ENCODE measurements at regions not wholly inside any gene's neighbourhood (a gene's known extent, or its start where the extent isn't known, plus 50 kb on each side); places are given as distances from the start of the nearest gene placed in this dataset.

DNA sequence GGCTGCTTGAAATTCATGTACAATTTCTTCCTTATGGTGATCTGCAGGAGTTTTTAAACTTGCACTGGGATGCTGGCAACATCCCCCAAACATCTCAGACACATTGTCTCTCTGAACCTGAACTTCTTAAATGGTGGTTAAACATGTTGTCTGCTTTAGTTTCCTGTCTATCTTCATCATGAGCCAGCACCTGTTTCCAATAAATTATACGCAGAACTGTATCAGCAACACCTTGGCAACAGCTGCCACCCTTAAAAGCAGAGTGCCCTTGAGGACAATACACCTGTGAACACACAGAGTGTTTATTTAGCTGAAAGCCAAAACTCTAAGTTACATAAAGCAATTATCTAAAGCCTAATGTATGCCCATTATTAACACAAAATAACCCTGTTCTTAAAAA, 242.9 kb downstream of the WNT5A start:
- DNase-seq (ENCODE audit: low read depth in 2 of 2): no peak

DNA sequence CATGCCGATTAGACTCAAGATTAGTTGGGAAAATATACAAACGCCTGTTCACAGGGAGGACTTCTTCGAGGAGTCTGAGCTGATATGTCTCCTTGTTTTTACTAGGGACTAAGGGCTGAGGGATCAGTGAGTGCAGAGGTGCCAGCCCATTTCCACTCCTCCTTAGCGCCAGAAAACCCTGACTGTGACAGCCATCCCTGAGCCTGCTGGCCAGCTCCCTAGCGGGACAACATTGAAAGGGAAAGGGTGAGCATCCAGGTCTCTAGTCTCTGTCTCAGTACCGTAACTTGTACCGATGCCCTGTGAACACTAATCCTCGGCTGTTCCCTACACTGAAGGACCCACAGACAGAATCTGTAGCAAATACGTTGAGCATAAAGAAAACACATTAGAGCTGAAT, 243.4 kb downstream of the WNT5A start:
- DNase-seq (ENCODE audit: low read depth in 2 of 2): no peak

- no peak for DNase-seq (ENCODE audit: low read depth in 2 of 2)
These were observed 244.2 kb downstream of the WNT5A start for GRCh38 chr3:55242921-55243320.

DNA sequence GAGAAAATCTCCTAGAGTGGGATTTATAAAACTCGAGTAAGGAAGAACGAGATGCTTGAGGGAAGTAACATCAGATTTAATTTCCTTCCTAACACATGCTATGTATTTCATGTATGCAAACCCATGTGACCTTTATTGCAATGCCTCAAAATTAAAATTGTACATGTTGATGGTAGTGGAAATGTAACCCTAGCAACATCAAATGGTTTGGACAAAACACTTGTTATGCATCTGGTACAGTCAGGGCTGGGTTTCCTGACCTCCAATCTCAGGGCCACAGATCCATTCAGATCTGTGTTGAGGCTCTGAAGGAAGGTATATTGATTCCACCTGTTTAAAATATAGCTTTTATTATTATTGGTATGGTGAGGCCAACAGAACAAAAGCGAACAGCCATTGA, 246.0 kb downstream of the WNT5A start:
- DNase-seq (ENCODE audit: low read depth in 2 of 2): no peak

DNA sequence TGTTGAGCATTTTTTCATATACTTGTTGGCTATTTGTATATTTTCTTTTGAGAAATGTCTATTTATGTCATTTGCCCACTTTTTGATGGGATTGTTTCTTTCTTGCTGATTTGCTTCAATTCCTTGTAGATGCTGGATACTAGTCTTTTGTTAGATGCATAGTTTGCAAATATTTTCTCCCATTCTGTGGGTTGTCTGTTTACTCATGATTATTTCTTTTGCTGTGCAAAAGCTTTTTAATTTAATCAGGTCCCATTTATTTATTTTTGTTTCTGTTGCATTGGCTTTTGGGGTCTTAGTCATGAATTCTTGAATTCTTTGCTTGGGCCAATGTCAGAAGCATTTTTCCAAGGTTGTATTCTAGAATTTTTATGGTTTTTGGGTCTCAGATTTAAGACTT, 251.7 kb downstream of the WNT5A start:
- DNase-seq (ENCODE audit: low read depth in 2 of 2): no peak

DNA sequence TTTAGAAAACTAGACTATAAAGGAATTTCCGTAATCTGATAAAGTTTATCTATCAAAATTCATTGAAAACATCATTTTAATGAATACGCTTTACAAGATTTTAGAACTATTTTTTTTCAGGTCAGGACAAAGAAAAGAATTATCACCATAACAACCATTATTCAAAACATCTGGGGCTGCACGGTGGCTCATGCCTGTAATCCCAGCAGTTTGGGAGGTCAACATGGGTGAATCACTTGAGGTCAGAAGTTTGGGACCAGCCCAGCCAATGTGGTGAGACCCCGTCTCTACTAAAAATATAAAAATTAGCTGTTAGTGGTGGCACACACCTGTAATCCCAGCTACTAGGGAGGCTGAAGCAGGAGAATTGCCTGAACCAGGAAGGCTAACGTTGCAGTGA, 260.4 kb downstream of the WNT5A start:
- DNase-seq (ENCODE audit: low read depth in 2 of 2): no peak

GRCh38 chr3:55218577-55218976, 268.5 kb downstream of the WNT5A start:
- DNase-seq (ENCODE audit: low read depth in 2 of 2): no peak

DNA sequence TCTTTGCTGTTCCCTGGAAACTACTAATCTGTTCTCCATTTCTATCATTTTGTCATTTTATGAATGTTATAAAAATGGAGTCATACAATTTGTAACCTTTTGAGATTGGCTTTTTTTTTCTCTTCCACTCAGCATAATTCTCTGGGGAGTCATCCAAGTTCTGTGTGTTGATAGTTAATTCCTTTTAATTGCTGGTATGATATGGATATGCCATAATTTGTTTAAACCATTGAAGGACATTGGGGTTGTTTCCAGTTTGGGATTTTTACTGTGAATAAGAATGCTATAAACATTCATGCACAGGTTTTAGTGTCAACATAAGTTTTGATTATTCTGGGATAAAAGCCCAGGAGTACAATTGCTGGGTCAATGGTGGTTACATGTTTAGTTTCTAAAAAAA, 279.4 kb downstream of the WNT5A start:
- DNase-seq (ENCODE audit: low read depth in 2 of 2): no peak

DNA sequence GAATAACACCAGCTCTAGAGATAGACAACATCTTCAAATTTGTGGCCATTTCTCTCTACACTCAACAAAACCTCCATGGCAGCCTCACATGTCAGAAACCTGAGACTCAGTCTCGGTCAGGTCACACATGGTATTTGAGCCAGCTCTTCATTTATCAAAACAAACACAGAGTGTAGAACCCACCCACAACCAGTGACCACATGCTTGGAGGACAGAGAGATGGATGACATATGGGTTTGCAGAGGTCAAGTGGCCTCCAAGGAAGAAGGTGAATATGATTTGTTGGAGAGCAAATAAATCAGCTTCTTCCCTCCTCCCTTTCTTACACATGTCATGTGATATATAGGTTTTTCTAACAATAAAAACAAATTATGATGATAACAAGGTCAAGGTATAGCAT, 278.1 kb upstream of the LRTM1 start:
- no peak for DNase-seq (ENCODE audit: low read depth in 2 of 2)

DNA sequence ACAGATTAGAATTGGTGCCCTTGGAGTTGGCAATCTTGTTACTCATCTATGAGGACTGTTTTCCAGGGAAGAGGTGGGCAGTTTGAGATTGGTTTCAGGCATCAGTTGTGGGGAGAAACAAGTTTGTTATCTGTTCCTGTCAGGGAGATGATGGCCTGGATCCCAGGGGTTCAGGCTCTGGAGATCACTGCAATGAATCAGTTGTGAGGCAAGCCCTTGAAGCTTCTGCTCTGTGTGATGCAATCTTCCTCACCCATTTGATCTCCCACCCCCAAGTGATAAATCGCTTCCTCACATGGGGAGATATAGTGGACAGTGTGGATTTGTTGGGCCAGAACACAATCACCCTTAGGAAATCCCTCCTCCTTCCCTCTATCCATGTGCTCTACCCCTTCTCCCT, 276.6 kb upstream of the LRTM1 start:
- DNase-seq (ENCODE audit: low read depth in 2 of 2): no peak

DNA sequence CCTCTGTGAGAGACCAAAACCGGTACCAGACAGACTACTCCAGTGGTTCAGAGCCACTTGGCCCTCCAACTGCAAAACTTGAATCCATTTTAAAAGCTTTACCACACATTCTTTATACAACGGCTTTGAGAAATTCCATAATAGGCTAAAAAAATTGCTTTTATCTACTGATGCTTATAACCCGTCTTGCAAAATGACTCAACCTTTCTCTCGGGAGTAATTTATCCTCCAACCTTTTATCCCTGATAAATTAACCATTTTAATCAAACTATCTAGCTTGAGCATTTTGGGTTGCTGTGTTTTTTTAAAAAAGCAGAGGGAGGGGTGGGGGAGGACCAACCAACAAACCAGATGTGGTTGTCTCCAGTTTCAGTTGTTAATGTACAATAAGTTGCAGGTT, 275.7 kb upstream of the LRTM1 start:
- DNase-seq (ENCODE audit: low read depth in 2 of 2): no peak

- no peak for DNase-seq (ENCODE audit: low read depth in 2 of 2)
These were observed 275.1 kb upstream of the LRTM1 start for GRCh38 chr3:55203006-55203405.

DNA sequence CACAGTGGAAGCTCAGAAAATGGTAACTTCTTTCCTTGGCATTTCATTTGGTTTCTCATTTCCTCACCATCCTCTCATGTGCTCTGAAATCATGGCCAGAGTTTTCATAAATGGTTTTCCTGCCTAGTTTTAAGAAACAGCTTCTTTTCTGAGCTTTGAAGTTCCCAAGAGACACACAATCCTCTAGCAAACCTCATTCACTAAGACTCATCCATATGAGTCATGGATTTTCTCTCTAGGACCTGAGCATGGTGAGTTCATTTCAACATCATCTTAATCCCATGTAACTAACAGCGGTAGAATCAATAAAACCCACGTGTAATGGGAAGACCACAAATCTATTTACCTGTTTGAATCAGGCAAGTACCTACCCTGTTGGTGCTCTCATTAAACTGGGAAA, 274.5 kb upstream of the LRTM1 start:
- DNase-seq (ENCODE audit: low read depth in 2 of 2): no peak

GRCh38 chr3:55201779-55202178, 273.9 kb upstream of the LRTM1 start:
- no peak for DNase-seq (ENCODE audit: low read depth in 2 of 2)

DNA sequence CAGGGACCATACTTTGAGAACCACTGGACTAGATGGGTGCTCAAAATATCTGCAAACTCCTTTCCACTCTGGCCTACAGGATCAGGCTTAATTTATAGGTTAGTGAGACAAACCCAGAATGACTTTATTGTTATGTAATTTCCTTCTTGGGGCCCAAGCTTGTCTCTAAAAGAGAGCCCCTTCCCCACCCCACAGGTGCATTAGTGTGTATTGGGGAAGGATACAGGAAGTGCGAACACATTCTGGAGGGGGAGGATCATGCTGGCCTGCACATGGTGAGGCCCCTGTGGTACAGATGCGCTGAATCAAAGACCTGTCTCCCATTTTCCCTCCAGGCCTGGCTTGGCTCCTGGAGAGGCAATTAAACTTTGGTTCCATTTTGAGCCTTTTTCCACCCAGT, 273.0 kb upstream of the LRTM1 start:
- DNase-seq (ENCODE audit: low read depth in 2 of 2): no peak

GRCh38 chr3:55198554-55198953, 270.7 kb upstream of the LRTM1 start:
- DNase-seq (ENCODE audit: low read depth in 2 of 2): no peak

- no peak for DNase-seq (ENCODE audit: low read depth in 2 of 2)
These were observed 269.2 kb upstream of the LRTM1 start for GRCh38 chr3:55197021-55197420.

- DNase-seq (ENCODE audit: low read depth in 2 of 2): no peak
These were observed 268.6 kb upstream of the LRTM1 start for GRCh38 chr3:55196495-55196894.

- no peak for DNase-seq (ENCODE audit: low read depth in 2 of 2)
These were observed 266.5 kb upstream of the LRTM1 start for GRCh38 chr3:55194376-55194775.

DNA sequence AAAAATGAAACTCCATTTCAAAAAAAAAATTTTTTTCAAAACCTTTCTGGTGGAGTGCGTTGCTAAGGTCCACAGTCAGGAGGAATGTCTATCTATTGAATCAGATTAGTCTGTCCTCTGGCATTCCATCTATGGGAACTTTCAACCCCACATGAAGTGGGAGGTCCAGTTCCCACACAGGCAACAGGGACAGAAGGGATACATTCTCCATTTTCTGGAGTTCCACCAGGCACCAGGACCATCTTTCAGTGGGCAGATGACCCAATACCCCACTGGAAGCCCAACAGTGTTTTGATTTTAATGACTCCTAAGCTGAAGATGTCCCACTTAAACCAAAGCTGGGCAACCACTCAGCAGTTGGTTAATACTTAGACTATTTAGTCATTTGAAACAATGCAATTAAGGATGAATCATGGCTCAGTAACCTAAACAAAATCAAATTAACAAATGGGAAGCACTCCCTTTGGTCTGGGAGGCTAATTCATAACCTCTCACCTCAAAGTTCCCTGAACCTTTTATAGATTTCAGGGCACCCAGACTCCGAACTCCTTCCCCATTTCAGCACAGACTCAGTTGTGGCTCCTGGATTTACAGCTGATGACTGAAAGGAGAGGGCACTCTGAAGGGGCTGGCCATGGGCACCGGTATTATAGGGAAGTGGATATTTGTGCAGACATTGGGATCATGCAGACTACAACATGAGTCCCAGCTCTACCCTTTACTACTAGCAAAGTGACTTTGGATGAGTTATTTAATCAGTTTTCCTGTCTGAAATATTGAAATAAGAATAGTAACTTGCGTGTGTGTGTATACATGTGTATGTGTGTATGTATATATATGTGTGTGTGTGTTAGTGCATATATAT, 264.3 kb upstream of the LRTM1 start:
- DNase-seq (ENCODE audit: low read depth in 2 of 2): no peak

- DNase-seq (ENCODE audit: low read depth in 2 of 2): no peak
These were observed 262.5 kb upstream of the LRTM1 start for GRCh38 chr3:55190331-55190730.

DNA sequence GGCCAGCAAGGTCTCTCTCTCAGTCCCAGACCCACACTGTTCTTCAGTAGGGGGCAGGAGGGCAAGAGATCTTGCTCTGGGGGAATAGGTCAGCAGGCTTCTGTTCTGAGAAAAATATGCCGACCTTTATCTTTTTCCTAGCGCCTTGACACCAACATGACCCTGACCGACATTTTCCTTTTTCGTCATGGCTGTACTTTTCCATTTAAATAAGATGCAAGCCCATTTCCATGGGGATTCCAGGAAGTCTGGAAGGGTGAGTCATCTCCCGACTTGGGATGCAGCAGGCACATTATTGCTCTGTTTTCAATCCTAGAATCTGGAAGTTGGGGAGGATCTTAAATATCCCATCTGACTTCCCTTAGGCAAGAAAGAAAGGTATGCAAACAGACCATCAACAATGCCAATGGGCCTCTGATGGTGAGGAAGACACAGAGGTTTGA, 261.5 kb upstream of the LRTM1 start:
- DNase-seq (ENCODE audit: low read depth in 2 of 2): no peak

GRCh38 chr3:55185380-55185779, 257.5 kb upstream of the LRTM1 start:
- no peak for DNase-seq (ENCODE audit: low read depth in 2 of 2)

DNA sequence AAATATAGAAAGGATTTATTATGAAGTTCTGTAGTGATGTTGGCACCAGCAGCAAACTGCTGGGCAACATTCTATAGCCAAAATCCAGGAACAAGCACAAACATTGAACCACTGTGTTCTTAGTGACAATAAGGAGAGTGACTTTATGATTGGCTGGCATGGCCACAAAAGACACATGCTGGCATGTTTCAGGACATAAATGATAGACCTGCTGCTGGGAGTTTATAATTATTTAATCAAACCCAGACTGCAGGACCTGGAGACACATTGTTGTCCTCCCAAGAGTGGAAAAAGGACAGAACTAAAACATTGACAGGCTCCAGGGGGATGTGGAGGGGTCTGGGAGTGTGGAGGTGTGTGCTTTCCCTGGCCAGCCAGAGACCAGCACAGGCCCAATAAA, 255.3 kb upstream of the LRTM1 start:
- no peak for DNase-seq (ENCODE audit: low read depth in 2 of 2)
